ENCODE measurements at regions not wholly inside any gene's neighbourhood (a gene's known extent, or its start where the extent isn't known, plus 50 kb on each side); places are given as distances from the start of the nearest gene placed in this dataset.
"Not testable (repeated sequence)": the region's sequence is repeated elsewhere in the genome, so short reads cannot be mapped to it uniquely, and the experiment has no call there.

GRCh38 chr19:7400815-7401214, 52.1 kb downstream of the ARHGEF18 start:
- DNase-seq (ENCODE audit: low spot score): no peak

- no peak for DNase-seq (ENCODE audit: low spot score)
Measured at GRCh38 chr19:7401694-7402093, 53.0 kb downstream of the ARHGEF18 start.

GRCh38 chr19:7405482-7405881, 56.7 kb downstream of the ARHGEF18 start:
- DNase-seq (ENCODE audit: low spot score): not testable (repeated sequence)

GRCh38 chr19:7408251-7408650, 59.5 kb downstream of the ARHGEF18 start:
- no peak for DNase-seq (ENCODE audit: low spot score)

- no peak for DNase-seq (ENCODE audit: low spot score)
Measured at GRCh38 chr19:7410946-7411345, 62.2 kb downstream of the ARHGEF18 start.

GRCh38 chr19:7413629-7414028, 64.9 kb downstream of the ARHGEF18 start:
- no peak for DNase-seq (ENCODE audit: low spot score)

- DNase-seq (ENCODE audit: low spot score): peak; percentile 45
Measured at GRCh38 chr19:7415163-7415856, 66.6 kb downstream of the ARHGEF18 start.

- no peak for DNase-seq (ENCODE audit: low spot score)
Measured at GRCh38 chr19:7415857-7416371, 67.2 kb downstream of the ARHGEF18 start.

- peak; percentile 66 for DNase-seq (ENCODE audit: low spot score)
Measured at GRCh38 chr19:7417671-7418324, 69.1 kb downstream of the ARHGEF18 start.

- no peak for DNase-seq (ENCODE audit: low spot score)
Measured at GRCh38 chr19:7418596-7418995, 69.9 kb downstream of the ARHGEF18 start.

GRCh38 chr19:7419153-7419552, 69.7 kb downstream of the PEX11G start:
- DNase-seq (ENCODE audit: low spot score): no peak

GRCh38 chr19:7419777-7420439, 68.9 kb downstream of the PEX11G start:
- no peak for DNase-seq (ENCODE audit: low spot score)

- no peak for DNase-seq (ENCODE audit: low spot score)
Measured at GRCh38 chr19:7421941-7422744, 66.7 kb downstream of the PEX11G start.

Data from kidney tubule cell (primary cell).